Right forelimb (tissue), 1 donor: ENCODE measurements at regions not wholly inside any gene's neighbourhood (a gene's known extent, or its start where the extent isn't known, plus 50 kb on each side); places are given as distances from the start of the nearest gene placed in this dataset.

Experiments
- DNase-seq: peaks from one replicate; pipeline ENCODE4 v3.0.0-alpha.2; 2018

GRCh38 chr1:88275259-88275862, 408.7 kb upstream of the PKN2 start:
- no peak for DNase-seq

- no peak for DNase-seq
Observed at GRCh38 chr1:88276163-88276562, 407.9 kb upstream of the PKN2 start.

GRCh38 chr1:88284066-88284465, 400.0 kb upstream of the PKN2 start:
- DNase-seq, result no peak

GRCh38 chr1:88284666-88285366, 399.3 kb upstream of the PKN2 start:
- no peak for DNase-seq

- DNase-seq, result no peak
Observed at GRCh38 chr1:88286716-88287115, 397.4 kb upstream of the PKN2 start.

- no peak for DNase-seq
Observed at GRCh38 chr1:88288571-88288970, 395.5 kb upstream of the PKN2 start.

GRCh38 chr1:88289401-88290102, 394.5 kb upstream of the PKN2 start:
- DNase-seq, result no peak

- no peak for DNase-seq
Observed at GRCh38 chr1:88291611-88292354, 392.3 kb upstream of the PKN2 start.

GRCh38 chr1:88293691-88294190, 390.3 kb upstream of the PKN2 start:
- no peak for DNase-seq

GRCh38 chr1:88296227-88296626, 387.8 kb upstream of the PKN2 start:
- no peak for DNase-seq

GRCh38 chr1:88296642-88297041, 387.4 kb upstream of the PKN2 start:
- DNase-seq, result no peak

- DNase-seq, result no peak
Observed at GRCh38 chr1:88298506-88298905, 385.6 kb upstream of the PKN2 start.

GRCh38 chr1:88300752-88301263, 383.3 kb upstream of the PKN2 start:
- no peak for DNase-seq

- DNase-seq, result no peak
Observed at GRCh38 chr1:88302843-88303486, 381.1 kb upstream of the PKN2 start.

GRCh38 chr1:88311265-88311664, 372.8 kb upstream of the PKN2 start:
- DNase-seq, result no peak

GRCh38 chr1:88311907-88312306, 372.2 kb upstream of the PKN2 start:
- no peak for DNase-seq

GRCh38 chr1:88317396-88317795, 366.7 kb upstream of the PKN2 start:
- no peak for DNase-seq

GRCh38 chr1:88318740-88319139, 365.3 kb upstream of the PKN2 start:
- DNase-seq, result no peak

- DNase-seq, result no peak
Observed at GRCh38 chr1:88320291-88320690, 363.8 kb upstream of the PKN2 start.

- no peak for DNase-seq
Observed at GRCh38 chr1:88321706-88322105, 362.4 kb upstream of the PKN2 start.

- no peak for DNase-seq
Observed at GRCh38 chr1:88324899-88325298, 359.2 kb upstream of the PKN2 start.
